Peyer's patch (tissue), 4 donors: ENCODE measurements at regions not wholly inside any gene's neighbourhood (a gene's known extent, or its start where the extent isn't known, plus 50 kb on each side); places are given as distances from the start of the nearest gene placed in this dataset.

ENCODE experiments used
- DNase-seq, 3 donors: peaks; one replicate each; pipeline ENCODE4 v3.0.0-alpha.2; 2017 to 2019
- H3K27ac ChIP-seq, 4 donors: fragments of 200-600 bp; sonication (generic); one replicate each; pipeline ENCODE4 v1.5.1; 2016 to 2019
- H3K27me3 ChIP-seq, 2 donors: fragments of 200-600 bp; sonication (generic); one replicate each; pipeline ENCODE4 v1.5.1; 2019
- H3K36me3 ChIP-seq, 3 donors: fragments of 200-600 bp; sonication (generic); one replicate each; pipeline ENCODE4 v1.5.1; 2016 to 2019
- H3K4me1 ChIP-seq, 4 donors: fragments of 200-600 bp; sonication (generic); one replicate each; pipeline ENCODE4 v1.5.1; 2016 to 2019
- H3K4me3 ChIP-seq, 4 donors: fragments of 200-600 bp; sonication (generic); 1 replicate in 3 of 4; 2 replicates in 1 of 4; pipeline ENCODE4 v1.5.1; 2016 to 2019; ENCODE audit warnings: mild to moderate bottlenecking in 1 of 4
- H3K9me3 ChIP-seq, 4 donors: fragments of 200-600 bp; sonication (generic); one replicate each; pipeline ENCODE4 v1.5.1; 2016 to 2019; ENCODE audit warnings: mild to moderate bottlenecking in 1 of 4
- POLR2A ChIP-seq, 2 donors: fragments of 450-650 bp; IDR thresholded peaks; one replicate each; pipeline ENCODE4 v1.5.1; 2017; ENCODE audit warnings: antibody characterized with exemption in 2 of 2, mild to moderate bottlenecking in 2 of 2, moderate library complexity in 2 of 2
- TF ChIP-seq, protein P1 (sequence below), 6 experiments: fragments of 450-650 bp in 4 of 6; fragments of 200-600 bp in 2 of 6; sonication (generic) in 1 of 6; IDR thresholded peaks; one replicate each; pipeline ENCODE4 v1.5.1; 2017 to 2019; ENCODE audit warnings: antibody characterized with exemption in 6 of 6, mild to moderate bottlenecking in 3 of 6, moderate library complexity in 1 of 6

DNA sequence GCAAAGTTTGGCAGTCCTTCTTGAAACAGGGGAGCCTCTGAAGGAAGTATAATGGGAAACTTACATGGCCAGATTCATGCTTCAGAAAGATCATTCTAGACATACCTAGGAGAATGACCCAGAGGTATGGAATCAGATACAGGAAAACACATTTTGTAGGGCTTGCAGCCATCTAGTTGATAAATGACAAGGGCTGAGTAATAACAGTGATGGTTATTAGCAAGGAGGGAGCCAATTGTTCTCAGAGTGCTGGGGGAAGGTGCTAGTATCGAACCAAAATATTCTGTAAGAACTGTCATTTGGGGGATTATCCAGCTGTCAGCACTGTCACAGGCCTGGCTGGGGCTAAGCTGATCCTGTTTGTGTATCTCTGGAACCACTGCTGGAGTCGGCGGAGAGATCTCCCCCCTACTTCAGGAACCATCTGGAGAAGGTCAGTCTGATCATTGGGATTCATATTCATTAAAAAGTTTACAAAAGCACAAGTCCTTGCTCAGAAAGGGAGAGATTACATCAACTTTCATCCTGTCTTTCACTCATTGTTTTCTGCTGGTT is 113.8 kb upstream of the THSD7B start:
- no peak for DNase-seq
- Histone ChIP-seq H3K27ac (no peak overlapping the region), H3K36me3 (no peaks in the 10 kb centered on the region), H3K4me3 (no peak overlapping the region), H3K9me3 (no peaks in the 10 kb centered on the region), H3K4me1 (no peaks in the 10 kb centered on the region), H3K27me3 (no peaks in the 10 kb centered on the region)
- TF ChIP-seq, protein P1, sequence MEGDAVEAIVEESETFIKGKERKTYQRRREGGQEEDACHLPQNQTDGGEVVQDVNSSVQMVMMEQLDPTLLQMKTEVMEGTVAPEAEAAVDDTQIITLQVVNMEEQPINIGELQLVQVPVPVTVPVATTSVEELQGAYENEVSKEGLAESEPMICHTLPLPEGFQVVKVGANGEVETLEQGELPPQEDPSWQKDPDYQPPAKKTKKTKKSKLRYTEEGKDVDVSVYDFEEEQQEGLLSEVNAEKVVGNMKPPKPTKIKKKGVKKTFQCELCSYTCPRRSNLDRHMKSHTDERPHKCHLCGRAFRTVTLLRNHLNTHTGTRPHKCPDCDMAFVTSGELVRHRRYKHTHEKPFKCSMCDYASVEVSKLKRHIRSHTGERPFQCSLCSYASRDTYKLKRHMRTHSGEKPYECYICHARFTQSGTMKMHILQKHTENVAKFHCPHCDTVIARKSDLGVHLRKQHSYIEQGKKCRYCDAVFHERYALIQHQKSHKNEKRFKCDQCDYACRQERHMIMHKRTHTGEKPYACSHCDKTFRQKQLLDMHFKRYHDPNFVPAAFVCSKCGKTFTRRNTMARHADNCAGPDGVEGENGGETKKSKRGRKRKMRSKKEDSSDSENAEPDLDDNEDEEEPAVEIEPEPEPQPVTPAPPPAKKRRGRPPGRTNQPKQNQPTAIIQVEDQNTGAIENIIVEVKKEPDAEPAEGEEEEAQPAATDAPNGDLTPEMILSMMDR (IDR thresholded peaks at IDR 0.05) = no peak

DNA sequence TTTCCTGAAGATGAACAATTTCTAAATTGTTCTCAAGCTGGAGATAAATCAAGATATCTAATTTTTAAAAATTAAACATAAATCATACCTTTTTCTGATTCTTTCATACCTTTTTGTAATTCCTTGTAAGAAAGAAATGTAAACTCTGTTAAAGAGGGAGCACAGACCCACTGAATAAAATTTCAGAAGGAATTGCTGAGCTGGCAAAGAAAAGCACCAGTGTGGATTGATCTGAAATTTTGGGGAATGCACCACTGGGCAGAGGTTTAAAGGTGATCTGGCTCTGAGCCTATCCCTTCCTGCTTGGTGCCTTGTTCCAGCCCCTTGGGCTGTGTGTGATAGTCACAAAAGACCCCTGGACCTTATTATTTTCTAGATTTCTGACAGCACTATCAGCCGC is 118.3 kb upstream of the THSD7B start:
- H3K36me3 ChIP-seq = no peaks in the 10 kb centered on the region
- no peaks in the 10 kb centered on the region for H3K9me3 ChIP-seq
- H3K4me1 ChIP-seq = no peaks in the 10 kb centered on the region
- TF ChIP-seq, protein P1 (IDR thresholded peaks at IDR 0.05) = no peak
- TF ChIP-seq POLR2A (IDR thresholded peaks at IDR 0.05) = no peak
- no peaks in the 10 kb centered on the region for H3K27me3 ChIP-seq
- no peak for DNase-seq
- H3K4me3 ChIP-seq = no peak overlapping the region
- H3K27ac ChIP-seq = no peak overlapping the region

DNA sequence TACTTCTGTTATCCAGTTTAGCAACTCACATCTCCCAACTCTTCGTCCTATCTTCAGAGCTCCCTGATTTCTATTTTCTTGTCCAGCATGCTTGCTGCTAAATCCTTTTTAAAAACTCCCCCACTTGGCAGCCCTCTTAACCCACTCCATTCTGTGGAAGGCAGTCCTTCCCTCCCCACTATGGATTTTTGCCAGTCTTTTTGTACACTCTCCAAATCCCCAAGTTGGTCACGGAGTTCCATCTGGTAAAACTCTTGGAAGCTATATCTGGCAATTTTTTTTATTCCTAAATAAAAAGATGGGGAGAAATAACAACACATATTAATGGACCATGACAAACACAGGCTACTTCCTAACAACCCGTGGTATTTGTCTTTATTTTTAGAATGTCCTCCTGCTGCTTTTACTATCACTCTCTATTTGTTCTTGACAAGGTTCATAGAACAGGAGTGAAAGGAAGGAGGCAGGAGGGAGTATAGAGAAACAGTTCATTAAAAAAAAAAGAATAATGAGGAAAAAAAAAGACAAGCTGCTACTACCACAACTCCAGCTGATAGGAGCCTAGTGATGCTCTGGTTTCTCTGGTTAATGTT is 120.0 kb upstream of the THSD7B start:
- TF ChIP-seq, protein P1 (IDR thresholded peaks at IDR 0.05) = no peak
- TF ChIP-seq POLR2A (IDR thresholded peaks at IDR 0.05) = no peak
- no peak overlapping the region for H3K4me3 ChIP-seq
- no peaks in the 10 kb centered on the region for H3K9me3 ChIP-seq
- no peaks in the 10 kb centered on the region for H3K27me3 ChIP-seq
- no peak for DNase-seq
- H3K36me3 ChIP-seq = no peaks in the 10 kb centered on the region
- H3K27ac ChIP-seq = no peak overlapping the region
- H3K4me1 ChIP-seq = no peaks in the 10 kb centered on the region

DNA sequence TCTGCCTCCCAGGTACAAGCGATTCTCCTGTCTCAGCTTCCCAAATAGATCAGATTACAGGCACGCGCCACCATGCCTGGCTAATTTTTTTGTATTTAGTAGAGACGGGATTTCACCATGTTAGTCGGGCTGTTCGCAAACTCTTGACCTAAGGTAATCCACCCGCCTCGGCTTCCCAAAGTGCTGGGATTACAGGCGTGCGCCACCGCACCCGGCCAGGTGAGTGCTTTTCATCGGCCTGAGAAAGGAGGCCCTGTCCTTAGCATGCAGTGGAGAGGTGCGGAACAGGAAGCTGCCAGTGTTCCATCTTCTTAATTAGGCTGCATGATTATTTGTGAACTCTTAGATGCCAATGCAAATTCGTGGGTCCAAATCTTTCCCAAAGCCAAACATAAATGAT is 125.7 kb upstream of the THSD7B start:
- TF ChIP-seq POLR2A (IDR thresholded peaks at IDR 0.05) = no peak
- TF ChIP-seq, protein P1 (IDR thresholded peaks at IDR 0.05) = no peak
- H3K4me1 ChIP-seq = no peaks in the 10 kb centered on the region
- no peaks in the 10 kb centered on the region for H3K36me3 ChIP-seq
- H3K9me3 ChIP-seq = no peaks in the 10 kb centered on the region
- no peak overlapping the region for H3K27ac ChIP-seq
- H3K4me3 ChIP-seq = no peak overlapping the region
- no peak for DNase-seq
- no peaks in the 10 kb centered on the region for H3K27me3 ChIP-seq

DNA sequence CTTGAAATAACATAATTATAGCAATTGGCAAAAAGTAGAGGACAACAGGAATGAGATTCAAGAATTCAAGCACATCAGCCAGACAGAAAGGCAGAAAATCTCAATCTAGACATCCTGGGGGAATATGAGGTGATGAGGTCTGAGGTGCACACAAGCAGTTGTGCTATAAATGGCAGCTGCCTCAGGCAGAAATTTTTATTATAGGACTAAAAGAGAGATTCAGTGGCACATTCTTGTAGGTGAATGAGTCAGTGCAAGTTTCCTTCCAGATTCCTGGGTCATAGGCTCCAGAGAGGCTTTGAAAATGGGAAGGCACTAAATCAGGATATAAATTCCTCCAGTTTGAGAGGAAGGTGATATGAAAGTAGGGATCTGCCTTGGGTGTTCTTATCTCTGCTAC is 127.2 kb upstream of the THSD7B start:
- no peaks in the 10 kb centered on the region for H3K9me3 ChIP-seq
- no peaks in the 10 kb centered on the region for H3K27me3 ChIP-seq
- no peaks in the 10 kb centered on the region for H3K36me3 ChIP-seq
- H3K4me3 ChIP-seq = no peak overlapping the region
- no peaks in the 10 kb centered on the region for H3K4me1 ChIP-seq
- H3K27ac ChIP-seq = peak overlapping the region in 1 of 4 donors; percentile 35
- no peak for TF ChIP-seq POLR2A (IDR thresholded peaks at IDR 0.05)
- TF ChIP-seq, protein P1 (IDR thresholded peaks at IDR 0.05) = no peak
- DNase-seq = no peak

DNA sequence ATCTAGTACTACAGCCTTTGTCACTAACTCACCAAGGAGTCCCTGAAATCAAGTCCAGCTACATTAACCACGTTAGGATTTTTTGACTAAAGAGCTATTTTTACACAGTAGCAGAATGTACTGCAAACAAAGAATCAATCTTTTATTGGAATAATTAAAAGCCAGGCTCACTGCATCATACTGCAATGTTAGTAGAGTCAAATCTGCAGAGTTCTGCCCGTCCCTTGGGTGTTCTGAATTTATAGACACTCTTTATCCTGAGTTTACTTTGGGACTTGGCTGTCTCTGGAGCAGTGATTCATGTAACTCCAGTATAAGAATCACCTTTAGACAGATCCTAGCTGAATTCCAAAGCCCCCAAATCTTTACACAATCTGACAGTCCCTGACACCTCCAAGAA is 127.9 kb upstream of the THSD7B start:
- H3K4me1 ChIP-seq = no peaks in the 10 kb centered on the region
- DNase-seq = no peak
- H3K27me3 ChIP-seq = no peaks in the 10 kb centered on the region
- TF ChIP-seq POLR2A (IDR thresholded peaks at IDR 0.05) = no peak
- no peaks in the 10 kb centered on the region for H3K9me3 ChIP-seq
- H3K27ac ChIP-seq = no peak overlapping the region
- no peak overlapping the region for H3K4me3 ChIP-seq
- H3K36me3 ChIP-seq = no peaks in the 10 kb centered on the region
